ENCODE measurements at regions not wholly inside any gene's neighbourhood (a gene's known extent, or its start where the extent isn't known, plus 50 kb on each side); places are given as distances from the start of the nearest gene placed in this dataset.

DNA sequence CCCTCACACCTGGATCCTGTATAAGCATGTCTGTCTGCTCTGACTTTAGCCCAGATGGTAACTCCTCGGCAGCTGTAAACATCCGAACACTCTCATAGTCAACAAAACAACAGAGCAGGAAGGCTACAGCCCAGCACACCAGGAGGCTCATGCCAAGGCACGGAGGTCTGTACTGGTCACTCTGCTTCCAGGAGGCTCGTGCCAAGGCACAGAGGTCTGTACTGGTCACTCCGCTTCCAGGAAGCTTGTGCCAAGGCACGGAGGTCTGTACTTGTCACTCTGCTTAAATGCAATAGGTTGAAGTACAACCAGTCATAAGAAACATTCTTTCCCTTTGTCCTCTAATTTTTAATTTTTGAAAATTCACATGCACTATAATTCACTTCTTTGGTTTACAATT is 190.1 kb upstream of the CDH4 start:
- no peak overlapping the region for H3K9ac ChIP-seq (ENCODE audit: low read length)
- H3K27me3 ChIP-seq (ENCODE audit: control insufficient read depth, insufficient read depth, low read length): no peaks in the 10 kb centered on the region
- H3K9me3 ChIP-seq (ENCODE audit: control insufficient read depth, low read length): no peaks in the 10 kb centered on the region
- H3K36me3 ChIP-seq (ENCODE audit: control insufficient read depth, insufficient read depth, low read length): no peaks in the 10 kb centered on the region
- H3K4me1 ChIP-seq (ENCODE audit: control insufficient read depth, insufficient read depth, low read length): no peaks in the 10 kb centered on the region
- H3K4me3 ChIP-seq (ENCODE audit: low read length): no peak overlapping the region

DNA sequence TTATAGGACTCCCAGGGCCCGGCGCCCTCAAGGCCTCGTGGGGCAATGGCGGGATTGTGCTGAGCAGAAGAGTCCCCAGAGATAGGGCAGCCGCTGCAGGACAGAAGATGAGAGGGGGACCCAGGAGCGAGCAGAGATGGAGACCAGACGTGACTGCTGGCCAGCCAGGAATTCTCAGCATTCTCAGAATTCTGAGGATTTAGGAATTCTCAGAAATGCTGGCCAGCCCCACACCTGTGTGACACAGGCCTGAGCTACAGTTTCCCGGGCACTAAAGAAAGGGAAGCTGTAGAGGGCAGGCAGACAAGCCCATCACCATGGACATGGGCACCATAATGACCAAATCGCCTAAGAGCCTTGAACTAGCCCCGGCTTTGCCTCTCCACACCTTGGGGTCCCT is 186.2 kb upstream of the CDH4 start:
- Histone ChIP-seq H3K36me3 (ENCODE audit: control insufficient read depth, insufficient read depth, low read length) (no peaks in the 10 kb centered on the region), H3K27me3 (ENCODE audit: control insufficient read depth, insufficient read depth, low read length) (no peaks in the 10 kb centered on the region), H3K4me1 (ENCODE audit: control insufficient read depth, insufficient read depth, low read length) (no peaks in the 10 kb centered on the region), H3K4me3 (ENCODE audit: low read length) (no peak overlapping the region), H3K9me3 (ENCODE audit: control insufficient read depth, low read length) (no peaks in the 10 kb centered on the region), H3K9ac (ENCODE audit: low read length) (no peak overlapping the region)

DNA sequence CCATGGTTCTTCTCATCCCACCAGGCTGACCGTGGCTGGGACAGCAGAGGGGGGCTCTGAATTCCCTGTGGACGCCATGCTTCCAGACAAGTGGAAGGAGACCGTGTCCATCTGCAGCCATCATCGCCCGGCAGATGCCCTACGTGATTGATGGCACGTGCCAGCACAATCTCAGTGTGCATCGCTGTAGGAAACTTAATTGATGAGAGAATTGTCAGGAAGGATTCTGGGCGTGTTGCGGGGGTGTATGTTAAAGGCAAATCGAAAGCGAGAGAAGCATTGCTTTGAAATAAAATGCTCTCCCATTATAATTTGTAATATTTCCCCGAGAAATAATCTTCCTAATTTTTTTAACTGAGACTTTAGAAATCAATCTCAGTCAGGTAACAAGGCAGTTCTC is 185.5 kb upstream of the CDH4 start:
- H3K4me1 ChIP-seq (ENCODE audit: control insufficient read depth, insufficient read depth, low read length): no peaks in the 10 kb centered on the region
- no peak overlapping the region for H3K9ac ChIP-seq (ENCODE audit: low read length)
- H3K4me3 ChIP-seq (ENCODE audit: low read length): no peak overlapping the region
- no peaks in the 10 kb centered on the region for H3K27me3 ChIP-seq (ENCODE audit: control insufficient read depth, insufficient read depth, low read length)
- H3K36me3 ChIP-seq (ENCODE audit: control insufficient read depth, insufficient read depth, low read length): no peaks in the 10 kb centered on the region
- no peaks in the 10 kb centered on the region for H3K9me3 ChIP-seq (ENCODE audit: control insufficient read depth, low read length)

DNA sequence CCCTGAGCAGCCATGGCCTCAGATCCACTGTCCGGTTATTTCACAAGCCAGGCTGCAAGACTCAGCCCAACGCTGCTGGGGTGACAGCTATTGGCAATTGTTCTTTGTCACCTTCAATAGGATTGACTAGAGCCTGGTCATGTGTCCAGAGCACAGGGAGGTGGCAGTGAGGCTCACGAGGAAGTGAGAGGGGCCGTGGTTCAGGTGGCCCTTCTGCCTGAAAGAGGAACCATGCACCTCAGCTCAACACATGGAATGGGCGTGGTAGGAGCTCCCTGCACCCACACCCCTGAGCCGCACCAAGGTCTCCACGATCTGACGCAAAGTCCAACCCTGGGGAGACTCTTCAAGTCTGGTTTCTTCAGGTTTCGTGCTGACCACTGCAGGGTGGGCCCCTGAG is 184.8 kb upstream of the CDH4 start:
- no peak overlapping the region for H3K4me3 ChIP-seq (ENCODE audit: low read length)

DNA sequence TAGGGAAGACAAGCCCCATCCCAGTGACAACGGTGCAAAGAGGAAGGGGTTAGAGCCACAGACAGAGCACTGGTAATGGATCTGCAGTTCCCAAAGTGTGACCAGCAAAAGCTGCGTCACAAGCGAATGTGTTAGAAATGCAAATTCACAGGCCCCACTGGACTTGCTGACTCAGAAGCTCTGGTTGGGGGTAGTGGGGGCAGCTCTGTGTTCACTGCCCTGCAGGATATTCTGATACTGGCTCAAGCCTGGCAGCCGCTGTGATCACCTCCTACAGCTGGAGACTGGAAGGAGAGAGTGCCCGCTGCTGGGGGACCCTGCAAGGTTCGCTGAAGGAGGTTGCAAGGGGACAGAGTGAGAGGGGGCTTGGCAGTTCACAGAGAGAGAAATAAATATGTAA is 179.7 kb upstream of the CDH4 start:
- no peak overlapping the region for H3K4me3 ChIP-seq (ENCODE audit: low read length)
- no peaks in the 10 kb centered on the region for H3K27me3 ChIP-seq (ENCODE audit: control insufficient read depth, insufficient read depth, low read length)
- H3K9me3 ChIP-seq (ENCODE audit: control insufficient read depth, low read length): no peaks in the 10 kb centered on the region
- no peak overlapping the region for H3K9ac ChIP-seq (ENCODE audit: low read length)
- H3K4me1 ChIP-seq (ENCODE audit: control insufficient read depth, insufficient read depth, low read length): no peaks in the 10 kb centered on the region
- no peaks in the 10 kb centered on the region for H3K36me3 ChIP-seq (ENCODE audit: control insufficient read depth, insufficient read depth, low read length)

More for the DNA sequence above, 184.8 kb upstream of the CDH4 start:
- Histone ChIP-seq H3K36me3 (ENCODE audit: control insufficient read depth, insufficient read depth, low read length) (no peaks in the 10 kb centered on the region), H3K9ac (ENCODE audit: low read length) (no peak overlapping the region), H3K4me1 (ENCODE audit: control insufficient read depth, insufficient read depth, low read length) (no peaks in the 10 kb centered on the region), H3K27me3 (ENCODE audit: control insufficient read depth, insufficient read depth, low read length) (no peaks in the 10 kb centered on the region), H3K9me3 (ENCODE audit: control insufficient read depth, low read length) (no peaks in the 10 kb centered on the region)

DNA sequence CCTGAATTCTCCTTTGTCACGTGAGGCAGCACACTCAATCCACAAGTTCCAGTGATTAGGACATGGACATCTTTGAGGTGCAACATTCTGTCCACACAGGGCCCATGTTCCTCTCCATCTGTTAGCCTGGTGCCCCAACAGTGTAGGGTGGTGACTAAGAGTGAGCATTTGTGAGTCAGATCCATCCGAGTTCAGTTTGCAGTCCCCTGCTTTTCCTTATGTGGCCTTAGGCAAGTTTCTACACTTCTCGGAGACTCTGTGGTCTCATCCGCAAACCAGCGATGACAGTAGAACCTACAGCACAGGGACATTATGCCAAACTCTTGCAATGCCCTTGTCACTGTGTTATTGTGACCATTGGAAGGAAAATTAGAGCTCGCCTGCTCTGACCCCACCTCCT is 178.7 kb upstream of the CDH4 start:
- no peaks in the 10 kb centered on the region for H3K4me1 ChIP-seq (ENCODE audit: control insufficient read depth, insufficient read depth, low read length)
- H3K4me3 ChIP-seq (ENCODE audit: low read length): no peak overlapping the region
- no peaks in the 10 kb centered on the region for H3K9me3 ChIP-seq (ENCODE audit: control insufficient read depth, low read length)
- H3K36me3 ChIP-seq (ENCODE audit: control insufficient read depth, insufficient read depth, low read length): no peaks in the 10 kb centered on the region
- no peaks in the 10 kb centered on the region for H3K27me3 ChIP-seq (ENCODE audit: control insufficient read depth, insufficient read depth, low read length)
- no peak overlapping the region for H3K9ac ChIP-seq (ENCODE audit: low read length)

DNA sequence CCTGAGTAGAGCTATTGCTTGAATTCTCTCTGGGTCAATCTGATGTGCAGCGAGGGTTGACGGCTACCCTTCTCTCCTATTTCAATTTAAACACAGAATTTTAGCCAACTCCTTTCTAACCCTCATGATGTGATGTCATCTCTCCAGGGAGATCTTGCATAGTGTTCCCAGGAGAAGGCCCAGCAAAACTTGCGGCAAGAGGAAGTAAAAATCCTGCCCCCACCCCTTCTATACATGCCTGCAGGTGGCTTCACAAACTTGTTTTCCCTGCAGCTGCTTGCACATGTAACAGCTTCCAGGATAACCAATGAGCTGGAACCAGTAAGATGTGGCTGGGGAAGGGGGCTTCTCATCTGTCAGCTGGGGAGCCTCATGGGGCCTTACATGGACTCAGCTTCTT is 169.3 kb upstream of the CDH4 start:
- no peak overlapping the region for H3K9ac ChIP-seq (ENCODE audit: low read length)
- H3K36me3 ChIP-seq (ENCODE audit: control insufficient read depth, insufficient read depth, low read length): no peaks in the 10 kb centered on the region
- no peak overlapping the region for H3K4me3 ChIP-seq (ENCODE audit: low read length)
- H3K4me1 ChIP-seq (ENCODE audit: control insufficient read depth, insufficient read depth, low read length): no peaks in the 10 kb centered on the region
- H3K27me3 ChIP-seq (ENCODE audit: control insufficient read depth, insufficient read depth, low read length): no peaks in the 10 kb centered on the region
- no peaks in the 10 kb centered on the region for H3K9me3 ChIP-seq (ENCODE audit: control insufficient read depth, low read length)

DNA sequence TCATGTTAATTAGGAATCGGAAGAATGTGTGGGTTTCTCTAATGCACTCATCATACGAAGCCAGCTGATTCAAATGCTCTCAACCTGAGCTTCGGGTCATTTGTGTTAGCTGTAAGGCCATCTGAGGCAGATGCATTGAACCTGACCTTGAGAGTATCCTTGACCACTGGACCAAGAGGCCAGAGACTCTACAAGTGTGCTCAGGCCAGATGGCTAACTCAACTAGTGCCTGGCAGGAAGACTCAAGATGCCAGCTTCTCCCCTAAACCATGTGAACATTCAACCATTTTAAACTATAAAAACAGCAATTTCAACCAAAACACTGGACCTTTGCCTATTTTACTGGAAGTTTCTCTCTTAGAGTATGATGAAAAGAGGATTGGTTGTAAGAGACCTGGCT is 168.6 kb upstream of the CDH4 start:
- H3K4me1 ChIP-seq (ENCODE audit: control insufficient read depth, insufficient read depth, low read length): no peaks in the 10 kb centered on the region
- H3K27me3 ChIP-seq (ENCODE audit: control insufficient read depth, insufficient read depth, low read length): no peaks in the 10 kb centered on the region
- no peaks in the 10 kb centered on the region for H3K9me3 ChIP-seq (ENCODE audit: control insufficient read depth, low read length)
- no peak overlapping the region for H3K9ac ChIP-seq (ENCODE audit: low read length)
- no peaks in the 10 kb centered on the region for H3K36me3 ChIP-seq (ENCODE audit: control insufficient read depth, insufficient read depth, low read length)
- no peak overlapping the region for H3K4me3 ChIP-seq (ENCODE audit: low read length)

DNA sequence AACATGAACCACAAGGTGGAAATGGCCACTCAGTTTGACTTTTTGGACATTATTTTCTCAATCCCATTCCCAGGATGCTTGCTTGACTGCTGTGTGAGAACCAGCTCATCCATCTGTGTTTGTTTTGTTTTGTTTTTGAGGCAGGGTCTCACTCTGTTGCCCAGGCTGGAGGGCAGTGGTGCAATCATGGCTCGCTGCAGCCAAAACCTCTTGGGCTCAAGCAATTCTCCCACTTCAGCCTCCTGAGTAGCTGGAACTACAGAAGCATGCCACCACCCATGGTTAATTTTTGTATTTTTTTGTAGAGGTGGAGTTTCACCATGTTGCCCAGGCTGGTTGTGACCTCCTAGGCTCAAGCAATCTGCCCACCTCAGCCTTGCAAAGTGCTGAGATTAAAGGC is 166.0 kb upstream of the CDH4 start:
- Histone ChIP-seq H3K4me1 (ENCODE audit: control insufficient read depth, insufficient read depth, low read length) (no peaks in the 10 kb centered on the region), H3K4me3 (ENCODE audit: low read length) (no peak overlapping the region), H3K9me3 (ENCODE audit: control insufficient read depth, low read length) (no peaks in the 10 kb centered on the region), H3K36me3 (ENCODE audit: control insufficient read depth, insufficient read depth, low read length) (no peaks in the 10 kb centered on the region), H3K9ac (ENCODE audit: low read length) (no peak overlapping the region), H3K27me3 (ENCODE audit: control insufficient read depth, insufficient read depth, low read length) (no peaks in the 10 kb centered on the region)

DNA sequence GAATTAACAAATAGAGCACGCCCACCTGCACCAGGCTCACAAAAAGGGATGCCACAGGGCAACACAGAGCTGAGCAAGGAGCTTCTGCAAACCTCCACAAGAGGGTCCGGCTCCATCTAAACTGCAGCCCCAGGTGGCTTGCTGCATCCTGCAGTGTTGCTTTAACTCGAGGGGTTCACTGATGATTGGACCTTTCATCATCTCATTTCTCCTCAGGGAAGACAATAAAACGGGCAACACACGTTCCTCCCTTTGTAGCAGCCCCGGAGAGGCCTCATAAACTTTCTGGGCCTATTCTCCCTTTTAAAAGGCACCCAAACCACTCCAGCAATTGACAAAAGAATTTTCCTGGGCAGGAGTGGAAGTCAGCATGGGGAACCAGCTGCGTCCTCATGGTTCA is 161.5 kb upstream of the CDH4 start:
- H3K9ac ChIP-seq (ENCODE audit: low read length): no peak overlapping the region

DNA sequence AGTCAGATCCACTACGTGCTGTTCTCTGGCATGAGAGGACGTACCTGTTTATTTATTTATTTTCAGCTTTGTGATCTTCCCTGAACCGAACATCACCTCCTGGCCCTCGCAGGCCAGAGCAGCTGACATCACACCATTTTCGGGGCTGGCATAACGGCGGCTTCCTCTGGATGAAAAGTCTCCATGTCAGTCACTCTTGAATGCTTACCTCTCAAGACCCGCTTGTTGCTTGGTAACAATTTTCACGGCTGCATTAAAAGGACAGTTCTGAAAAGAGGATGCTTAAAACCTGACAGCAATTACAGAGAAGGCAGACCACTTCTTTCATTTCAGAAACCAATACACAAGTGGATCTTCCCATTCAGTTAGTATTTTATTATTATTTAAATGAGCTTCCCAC is 159.8 kb upstream of the CDH4 start:
- no peak overlapping the region for H3K9ac ChIP-seq (ENCODE audit: low read length)
- H3K27me3 ChIP-seq (ENCODE audit: control insufficient read depth, insufficient read depth, low read length): no peaks in the 10 kb centered on the region
- H3K4me1 ChIP-seq (ENCODE audit: control insufficient read depth, insufficient read depth, low read length): no peaks in the 10 kb centered on the region
- no peaks in the 10 kb centered on the region for H3K9me3 ChIP-seq (ENCODE audit: control insufficient read depth, low read length)
- no peak overlapping the region for H3K4me3 ChIP-seq (ENCODE audit: low read length)
- H3K36me3 ChIP-seq (ENCODE audit: control insufficient read depth, insufficient read depth, low read length): no peaks in the 10 kb centered on the region

More for the DNA sequence above, 161.5 kb upstream of the CDH4 start:
- Histone ChIP-seq H3K9me3 (ENCODE audit: control insufficient read depth, low read length) (no peaks in the 10 kb centered on the region), H3K36me3 (ENCODE audit: control insufficient read depth, insufficient read depth, low read length) (no peaks in the 10 kb centered on the region), H3K4me1 (ENCODE audit: control insufficient read depth, insufficient read depth, low read length) (no peaks in the 10 kb centered on the region), H3K4me3 (ENCODE audit: low read length) (no peak overlapping the region), H3K27me3 (ENCODE audit: control insufficient read depth, insufficient read depth, low read length) (no peaks in the 10 kb centered on the region)

DNA sequence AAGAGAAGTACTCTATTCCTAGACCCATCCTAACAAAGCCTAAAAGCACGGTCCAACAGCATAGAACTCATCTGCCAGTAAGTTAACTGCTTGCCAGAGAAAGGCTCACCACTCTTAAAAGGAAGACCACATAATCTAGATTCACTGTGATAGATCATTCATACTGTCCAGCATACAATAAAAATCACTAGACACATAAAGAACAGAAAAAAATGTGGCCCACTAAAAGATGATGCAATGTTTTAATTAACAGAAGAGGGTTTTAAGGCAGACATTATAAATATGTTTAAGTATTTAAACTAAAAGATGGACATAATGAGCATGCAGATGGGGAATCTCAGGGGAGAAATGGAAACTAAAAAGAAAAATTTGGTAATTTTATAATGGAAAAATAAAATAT is 157.5 kb upstream of the CDH4 start:
- no peaks in the 10 kb centered on the region for H3K27me3 ChIP-seq (ENCODE audit: control insufficient read depth, insufficient read depth, low read length)
- no peaks in the 10 kb centered on the region for H3K36me3 ChIP-seq (ENCODE audit: control insufficient read depth, insufficient read depth, low read length)
- no peak overlapping the region for H3K4me3 ChIP-seq (ENCODE audit: low read length)
- H3K4me1 ChIP-seq (ENCODE audit: control insufficient read depth, insufficient read depth, low read length): no peaks in the 10 kb centered on the region
- no peak overlapping the region for H3K9ac ChIP-seq (ENCODE audit: low read length)
- no peaks in the 10 kb centered on the region for H3K9me3 ChIP-seq (ENCODE audit: control insufficient read depth, low read length)

DNA sequence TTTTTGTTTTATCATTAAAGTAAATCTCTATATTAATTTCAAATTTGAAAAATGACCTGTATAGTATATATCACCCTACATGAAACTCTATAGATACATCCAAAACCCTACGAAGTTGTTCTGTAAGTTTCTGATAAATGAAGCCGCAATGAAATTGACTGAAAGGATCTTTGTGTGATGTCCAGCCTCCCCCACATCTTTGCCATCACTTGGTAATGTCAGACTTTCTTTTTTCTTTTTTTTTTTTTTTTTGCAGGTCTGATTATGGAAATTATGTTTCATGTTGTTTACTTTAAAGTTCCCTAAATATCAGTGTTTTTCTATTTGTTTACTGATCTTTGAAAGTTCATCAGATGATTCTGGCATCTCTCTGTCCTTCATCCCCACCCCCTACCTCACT is 155.6 kb upstream of the CDH4 start:
- H3K9me3 ChIP-seq (ENCODE audit: control insufficient read depth, low read length): no peaks in the 10 kb centered on the region
- no peaks in the 10 kb centered on the region for H3K36me3 ChIP-seq (ENCODE audit: control insufficient read depth, insufficient read depth, low read length)
- no peak overlapping the region for H3K4me3 ChIP-seq (ENCODE audit: low read length)
- no peak overlapping the region for H3K9ac ChIP-seq (ENCODE audit: low read length)
- H3K4me1 ChIP-seq (ENCODE audit: control insufficient read depth, insufficient read depth, low read length): no peaks in the 10 kb centered on the region
- no peaks in the 10 kb centered on the region for H3K27me3 ChIP-seq (ENCODE audit: control insufficient read depth, insufficient read depth, low read length)
